22Rv1 (cell line): ENCODE measurements at regions not wholly inside any gene's neighbourhood (a gene's known extent, or its start where the extent isn't known, plus 50 kb on each side); places are given as distances from the start of the nearest gene placed in this dataset.

Experiments used
- CTCF ChIP-seq: fragments of 450-650 bp; IDR thresholded peaks from 2 replicates; pipeline ENCODE4 v1.5.1; 2017; ENCODE audit warnings: mild to moderate bottlenecking
- ZFX ChIP-seq: fragments of 450-650 bp; IDR thresholded peaks from 2 replicates; pipeline ENCODE4 v1.6.1; 2017; ENCODE audit warnings: antibody characterized with exemption, borderline replicate concordance

DNA sequence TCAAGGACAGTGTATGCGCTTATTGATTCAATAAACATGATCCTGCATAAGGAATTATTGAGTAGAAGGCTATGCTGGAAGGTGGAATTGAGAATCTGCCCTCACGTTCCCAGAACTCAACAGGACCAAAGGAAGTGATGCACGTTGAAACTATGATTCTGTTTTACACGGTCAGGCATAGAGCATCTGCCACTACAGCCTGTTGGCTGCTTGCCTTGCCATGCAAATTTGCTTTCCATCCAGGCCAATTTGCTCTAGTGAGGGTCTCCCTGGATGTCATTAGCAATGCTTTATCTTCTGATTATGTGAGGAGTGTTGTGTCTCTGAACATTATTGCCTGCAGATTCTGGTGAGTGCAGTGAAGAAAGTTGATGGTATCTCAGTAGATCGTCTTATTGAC lies 132.9 kb downstream of the ADRA2A start:
- no peak for TF ChIP-seq CTCF
- no peak for TF ChIP-seq ZFX
